T-cell (primary cell): ENCODE measurements at regions not wholly inside any gene's neighbourhood (a gene's known extent, or its start where the extent isn't known, plus 50 kb on each side); places are given as distances from the start of the nearest gene placed in this dataset.
"Not testable (repeated sequence)": the region's sequence is repeated elsewhere in the genome, so short reads cannot be mapped to it uniquely, and the experiment has no call there.

Experiments used
- ATAC-seq, 4 experiments: fragments of 200-7000 bp in 3 of 4; fragments of 150-1000 bp in 1 of 4; cut with Tn5 transposase; replicated peaks in 1 of 4; 1 replicate in 3 of 4; 2 replicates in 1 of 4; pipeline ENCODE4 v1.10.0; 2021; ENCODE audit warnings: moderate library complexity in 3 of 4, mild to moderate bottlenecking in 2 of 4, moderate number of reproducible peaks in 1 of 4
- CTCF ChIA-PET, 2 donors: fragments of 300-600 bp; sonication (Branson Sonifier 250); formaldehyde crosslinking; loops; one replicate each; lab custom pipeline; 2022; ENCODE audit warnings: antibody characterized with exemption in 2 of 2; lab: Charles Lee
- POLR2A ChIA-PET, 2 donors: fragments of 300-600 bp; sonication (Branson Sonifier 250); formaldehyde crosslinking; loops; one replicate each; lab custom pipeline; 2022; ENCODE audit warnings: antibody characterized with exemption in 2 of 2; lab: Charles Lee
- DNase-seq, 35 experiments: peaks; one replicate each; pipeline versions ENCODE4 v3.0.0 to v3.0.0-alpha.2; 2013 to 2023
- H3K27ac ChIP-seq: one replicate; pipeline ENCODE4 v1.5.1; 2013; ENCODE audit warnings: low read length
- H3K27me3 ChIP-seq, 2 experiments: replicated peaks in 1 of 2; 1 replicate in 1 of 2; 2 replicates in 1 of 2; pipeline versions ENCODE4 v1.6.1 to v1.7.0; 2013; ENCODE audit warnings: low read length in 1 of 2, mixed read lengths in 1 of 2; ENCODE audit not compliant: control insufficient read depth in 2 of 2, insufficient read depth in 2 of 2; ENCODE audit errors: extremely low read depth in 1 of 2
- H3K36me3 ChIP-seq, 2 donors: 1 replicate in 1 of 2; 2 replicates in 1 of 2; pipeline versions ENCODE4 v1.6.1 to v1.7.0; 2013; ENCODE audit warnings: low read length in 1 of 2; ENCODE audit not compliant: control insufficient read depth in 2 of 2, insufficient read depth in 1 of 2; ENCODE audit errors: extremely low read depth in 1 of 2
- H3K4me1 ChIP-seq, 2 experiments: 1 replicate in 1 of 2; 2 replicates in 1 of 2; pipeline versions ENCODE4 v1.6.1 to v1.7.0; 2013; ENCODE audit warnings: low read length in 2 of 2, mixed read lengths in 1 of 2; ENCODE audit not compliant: insufficient read depth in 2 of 2, control insufficient read depth in 1 of 2; ENCODE audit errors: extremely low read depth in 1 of 2
- H3K4me3 ChIP-seq, 2 donors: 1 replicate in 1 of 2; 2 replicates in 1 of 2; pipeline versions ENCODE4 v1.5.1 to v1.7.0; 2013; ENCODE audit warnings: mild to moderate bottlenecking in 2 of 2, low read length in 1 of 2, moderate library complexity in 1 of 2; ENCODE audit not compliant: control insufficient read depth in 1 of 2; ENCODE audit errors: extremely low read depth in 1 of 2
- H3K9me3 ChIP-seq: 2 replicates; pipeline ENCODE4 v1.7.0; 2013
- H3K27ac Mint-ChIP-seq, 2 donors: one replicate each; pipeline ENCODE4 v1.8.0; 2020 to 2021; ENCODE audit warnings: mild to moderate bottlenecking in 2 of 2, mixed read lengths in 2 of 2
- H3K27me3 Mint-ChIP-seq, 2 donors: one replicate each; pipeline ENCODE4 v1.8.0; 2021 to 2022; ENCODE audit warnings: mixed read lengths in 2 of 2
- H3K36me3 Mint-ChIP-seq: one replicate; pipeline ENCODE4 v1.8.0; 2021; ENCODE audit warnings: mixed read lengths
- H3K4me1 Mint-ChIP-seq, 3 donors: one replicate each; pipeline ENCODE4 v1.8.0; 2020 to 2022; ENCODE audit warnings: mixed read lengths in 3 of 3, mild to moderate bottlenecking in 1 of 3
- H3K4me3 Mint-ChIP-seq, 3 donors: one replicate each; pipeline ENCODE4 v1.8.0; 2020 to 2022; ENCODE audit warnings: mild to moderate bottlenecking in 3 of 3, mixed read lengths in 3 of 3, moderate library complexity in 3 of 3
- H3K9me3 Mint-ChIP-seq, 3 donors: one replicate each; pipeline ENCODE4 v1.8.0; 2020 to 2022; ENCODE audit warnings: mixed read lengths in 3 of 3
- whole genome bisulfite sequencing: methylation state at CpG from one replicate; pipeline ENCODE4 v1.1.5; 2013; ENCODE audit warnings: missing lambda C conversion rate; ENCODE audit not compliant: insufficient coverage; 5-methylcytosine and 5-hydroxymethylcytosine counted together

DNA sequence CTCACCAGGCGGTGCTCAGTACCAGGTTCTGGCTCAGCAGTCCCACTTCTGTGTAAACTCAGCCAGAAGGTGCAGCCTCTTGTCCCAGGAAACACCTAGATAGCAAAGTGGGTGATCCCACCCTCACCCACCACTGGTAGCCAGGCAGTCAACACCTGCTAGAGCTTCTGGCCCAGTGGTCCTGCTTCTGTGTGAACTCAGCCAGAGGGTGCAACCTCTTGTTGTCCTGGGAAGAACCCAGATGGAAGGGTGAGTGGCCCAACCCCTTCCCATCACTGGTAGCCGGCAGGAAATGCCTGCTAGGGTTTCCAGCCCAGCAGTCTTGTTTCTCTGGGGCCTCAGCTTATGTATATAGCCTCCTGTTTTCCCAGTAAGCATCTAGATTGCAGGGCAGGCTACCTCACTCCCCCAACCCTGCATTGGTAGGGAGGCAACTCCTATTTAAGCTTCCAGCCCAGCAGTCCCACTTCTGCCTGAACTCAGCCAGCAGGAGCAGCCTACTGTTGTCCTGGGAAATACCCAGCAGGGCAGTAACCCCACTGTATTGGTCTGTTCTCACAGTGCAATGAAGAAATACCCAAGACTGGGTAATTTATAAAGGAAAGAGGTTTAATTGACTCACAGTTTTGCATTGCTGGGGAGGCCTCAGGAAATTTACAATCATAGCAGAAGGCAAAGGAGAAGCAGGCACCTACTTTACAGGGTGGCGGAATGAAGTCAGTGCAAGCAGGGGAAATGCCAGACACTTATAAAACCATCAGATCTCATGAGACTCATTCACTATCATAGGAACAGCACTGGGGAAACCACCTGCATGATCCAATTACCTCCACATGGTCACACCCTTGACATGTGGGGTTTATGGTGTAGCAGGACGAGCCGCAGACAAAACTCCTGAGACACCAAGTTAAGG lies 110.6 kb downstream of the DTWD1 start:
- H3K4me1 ChIP-seq: no peaks in the 10 kb centered on the region
- H3K9me3 Mint-ChIP-seq: peaks cover 2 to 7% (median 2%) of the 10 kb centered on the region in 3 donors
- ChIA-PET POLR2A (no interaction called here), CTCF (no interaction called here)
- H3K9me3 ChIP-seq: no peaks in the 10 kb centered on the region
- no peak for ATAC-seq
- H3K4me3 ChIP-seq: no peak overlapping the region
- DNase-seq: no peak
- no peaks in the 10 kb centered on the region for H3K36me3 ChIP-seq
- H3K27ac ChIP-seq: no peak overlapping the region
- H3K27ac Mint-ChIP-seq: no peak overlapping the region
- WGBS: 69% methylated on average over 2 of the region's 5 CpGs
- H3K4me1 Mint-ChIP-seq: no peaks in the 10 kb centered on the region
- no peaks in the 10 kb centered on the region for H3K27me3 ChIP-seq
- no peaks in the 10 kb centered on the region for H3K36me3 Mint-ChIP-seq
- peaks cover 3% of the 10 kb centered on the region in 2 donors for H3K27me3 Mint-ChIP-seq
- H3K4me3 Mint-ChIP-seq: no peak overlapping the region

DNA sequence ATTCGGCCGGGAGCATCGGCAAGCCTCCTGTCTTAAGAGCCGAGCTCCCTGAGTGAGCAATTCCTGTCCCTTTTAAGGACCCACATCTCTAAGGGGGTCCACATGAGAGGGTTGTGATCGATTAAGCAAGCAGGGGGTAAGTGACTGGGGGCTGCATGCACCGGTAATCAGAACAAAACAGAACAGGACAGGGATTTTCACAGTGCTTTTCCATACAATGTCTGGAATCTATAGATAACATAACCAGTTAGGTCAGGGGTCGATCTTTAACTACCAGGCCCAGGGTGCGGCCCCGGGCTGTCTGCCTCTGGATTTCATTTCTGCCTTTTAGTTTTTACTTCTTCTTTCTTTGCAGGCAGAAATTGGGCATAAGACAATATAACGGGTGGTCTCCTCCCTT lies 111.3 kb downstream of the DTWD1 start:
- H3K36me3 ChIP-seq: not testable (repeated sequence)
- WGBS: 95% methylated on average over 4 of the region's 10 CpGs

DNA sequence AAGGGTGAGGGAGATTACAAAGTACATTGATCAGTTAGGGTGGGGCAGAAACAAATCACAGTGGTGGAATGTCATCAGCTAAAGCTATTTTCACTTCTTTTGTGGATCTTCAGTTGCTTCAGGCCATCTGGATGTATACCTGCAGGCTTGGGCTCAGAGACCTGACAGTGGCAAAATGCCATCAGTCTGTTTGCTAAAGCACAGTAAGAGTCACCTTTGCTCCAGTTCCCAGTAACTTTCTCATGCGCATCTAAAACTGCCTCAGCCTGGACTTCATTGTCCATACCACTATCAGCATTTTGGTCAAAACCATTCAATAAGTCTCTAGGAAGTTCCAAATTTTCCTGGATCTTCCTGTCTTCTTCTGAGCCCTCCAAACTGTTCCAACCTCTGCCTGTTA lies 113.2 kb downstream of the DTWD1 start:
- WGBS: 100% methylated on average over 1 of the region's 1 CpG
- POLR2A ChIA-PET: not testable (repeated sequence)

More for the DNA sequence above, 111.3 kb downstream of the DTWD1 start:
- H3K4me3 Mint-ChIP-seq, H3K27me3 Mint-ChIP-seq, H3K9me3 ChIP-seq, H3K27ac ChIP-seq, DNase-seq, H3K4me1 ChIP-seq, H3K27ac Mint-ChIP-seq, H3K4me1 Mint-ChIP-seq, H3K4me3 ChIP-seq, H3K9me3 Mint-ChIP-seq, H3K36me3 Mint-ChIP-seq, CTCF ChIA-PET, ATAC-seq, POLR2A ChIA-PET, H3K27me3 ChIP-seq: not testable (repeated sequence)

DNA sequence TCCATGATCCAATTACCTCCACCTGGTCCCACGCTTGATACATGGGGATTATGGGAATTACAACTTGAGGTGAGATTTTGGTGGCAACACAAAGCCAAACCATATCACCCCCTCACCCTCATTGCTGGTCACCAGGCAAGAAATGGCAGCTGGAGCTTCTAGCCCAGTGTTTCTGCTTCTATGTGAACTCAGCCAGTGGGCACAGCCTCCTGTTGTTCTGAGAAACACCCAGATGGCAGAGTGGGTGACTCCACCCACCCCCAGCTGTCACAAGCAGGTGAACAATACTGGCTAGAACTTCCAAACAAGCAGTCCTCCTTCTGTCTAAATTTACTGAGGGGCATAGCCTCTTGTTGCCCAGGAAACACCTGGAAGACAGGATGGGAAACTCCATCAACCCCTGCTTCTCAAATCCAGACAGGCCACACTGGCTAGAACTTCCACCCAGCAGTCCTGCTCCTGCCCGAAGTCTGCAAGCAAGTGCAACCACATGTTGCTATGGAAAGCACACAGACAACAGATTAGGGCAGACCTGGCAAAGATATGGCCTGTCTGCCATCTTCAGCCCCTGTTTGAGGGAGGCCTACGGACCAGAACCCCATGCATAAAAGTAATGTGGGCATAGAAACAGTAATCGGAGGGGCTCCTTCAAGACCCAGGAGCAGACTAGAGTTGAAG lies 114.1 kb downstream of the DTWD1 start:
- no peaks in the 10 kb centered on the region for H3K36me3 Mint-ChIP-seq
- H3K9me3 Mint-ChIP-seq: no peaks in the 10 kb centered on the region
- H3K36me3 ChIP-seq: no peaks in the 10 kb centered on the region
- H3K27ac ChIP-seq: no peak overlapping the region
- H3K4me1 Mint-ChIP-seq: no peaks in the 10 kb centered on the region
- H3K4me1 ChIP-seq: no peaks in the 10 kb centered on the region
- ChIA-PET POLR2A (no interaction called here), CTCF (no interaction called here)
- H3K27me3 ChIP-seq: no peaks in the 10 kb centered on the region
- 75% methylated on average over 1 of the region's 4 CpGs for WGBS
- ATAC-seq (no peak), DNase-seq (no peak)
- H3K9me3 ChIP-seq: no peaks in the 10 kb centered on the region
- no peak overlapping the region for H3K4me3 ChIP-seq
- no peak overlapping the region for H3K27ac Mint-ChIP-seq
- no peak overlapping the region for H3K4me3 Mint-ChIP-seq
- peaks cover 3 to 5% of the 10 kb centered on the region in 2 donors for H3K27me3 Mint-ChIP-seq

More for the DNA sequence above, 113.2 kb downstream of the DTWD1 start:
- H3K9me3 ChIP-seq, H3K4me1 ChIP-seq, H3K4me1 Mint-ChIP-seq, H3K36me3 Mint-ChIP-seq, CTCF ChIA-PET, H3K27me3 ChIP-seq, H3K4me3 ChIP-seq, DNase-seq, H3K36me3 ChIP-seq, H3K27ac ChIP-seq, H3K4me3 Mint-ChIP-seq, H3K27me3 Mint-ChIP-seq, ATAC-seq, H3K27ac Mint-ChIP-seq, H3K9me3 Mint-ChIP-seq: not testable (repeated sequence)

DNA sequence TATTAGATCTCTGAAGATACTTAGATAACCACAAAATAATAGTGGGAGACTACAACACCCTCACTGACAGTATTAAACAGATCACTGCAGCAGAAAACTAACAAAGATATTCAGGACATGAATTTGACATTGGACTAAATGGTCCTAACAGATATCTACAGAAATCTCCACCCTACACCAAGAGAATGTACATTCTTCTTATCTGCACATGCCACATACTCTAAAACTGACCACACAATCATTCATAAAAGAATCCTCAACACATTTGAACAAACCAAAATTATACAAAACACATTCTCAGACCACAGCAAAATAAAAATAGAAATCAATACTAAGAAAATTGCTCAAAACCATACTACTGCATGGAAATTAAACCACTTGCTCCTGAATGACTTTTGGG lies 116.3 kb downstream of the DTWD1 start:
- POLR2A ChIA-PET: no interaction called here
- no peak for ATAC-seq
- H3K27me3 Mint-ChIP-seq: peaks cover 3 to 5% of the 10 kb centered on the region in 2 donors
- no peak for DNase-seq
- H3K4me3 ChIP-seq: no peak overlapping the region
- H3K4me1 Mint-ChIP-seq: no peaks in the 10 kb centered on the region
- H3K27ac Mint-ChIP-seq: no peak overlapping the region
- no peaks in the 10 kb centered on the region for H3K4me1 ChIP-seq
- no peaks in the 10 kb centered on the region for H3K9me3 Mint-ChIP-seq
- CTCF ChIA-PET: no interaction called here
- no peak overlapping the region for H3K27ac ChIP-seq
- H3K9me3 ChIP-seq: no peaks in the 10 kb centered on the region
- no peak overlapping the region for H3K4me3 Mint-ChIP-seq
- no peaks in the 10 kb centered on the region for H3K36me3 Mint-ChIP-seq
- H3K27me3 ChIP-seq: no peaks in the 10 kb centered on the region
- no peaks in the 10 kb centered on the region for H3K36me3 ChIP-seq

DNA sequence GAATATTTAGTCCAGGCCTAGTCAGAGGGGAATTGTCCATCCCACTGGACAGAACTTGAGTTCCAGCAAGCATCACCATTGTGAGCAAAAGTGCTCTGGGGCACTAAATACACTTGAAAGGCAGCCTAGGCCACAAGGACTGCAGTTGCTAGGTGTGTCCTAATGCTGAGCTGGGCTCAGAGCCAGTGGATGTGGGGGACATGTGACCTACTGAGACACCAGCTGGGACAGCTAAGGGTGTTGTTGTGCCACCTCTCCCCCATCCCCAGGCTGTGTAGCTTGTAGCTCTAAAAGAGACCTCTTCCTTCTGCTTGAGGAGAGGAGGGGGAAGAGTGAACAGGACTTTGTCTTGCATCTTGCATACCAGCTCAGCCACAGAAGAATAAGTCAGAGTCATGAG lies 120.9 kb downstream of the DTWD1 start:
- Mint-ChIP-seq H3K4me3 (no peak overlapping the region), H3K9me3 (no peaks in the 10 kb centered on the region), H3K36me3 (no peaks in the 10 kb centered on the region), H3K27ac (no peak overlapping the region), H3K4me1 (no peaks in the 10 kb centered on the region), H3K27me3 (peaks cover 0 to 4% of the 10 kb centered on the region in 2 donors)
- Histone ChIP-seq H3K36me3 (no peaks in the 10 kb centered on the region), H3K9me3 (no peaks in the 10 kb centered on the region), H3K4me3 (no peak overlapping the region), H3K4me1 (no peaks in the 10 kb centered on the region), H3K27ac (no peak overlapping the region), H3K27me3 (peaks cover 0 to 5% of the 10 kb centered on the region in 2 experiments)
- POLR2A ChIA-PET: no interaction called here
- no peak for ATAC-seq
- CTCF ChIA-PET: no interaction called here
- DNase-seq: no peak
